AG09319 (cell line): ENCODE measurements at regions not wholly inside any gene's neighbourhood (a gene's known extent, or its start where the extent isn't known, plus 50 kb on each side); places are given as distances from the start of the nearest gene placed in this dataset.

Experiments
- DNase-seq: peaks from one replicate; pipeline ENCODE4 v3.0.0-alpha.2; 2010; ENCODE audit warnings: low read depth; ENCODE audit errors: extremely low read depth
- CTCF ChIP-seq: IDR thresholded peaks from 2 replicates; pipeline ENCODE4 v1.5.1; 2011; ENCODE audit warnings: low read depth, mild to moderate bottlenecking, inconsistent platforms, low read length, moderate library complexity

- no peak for DNase-seq
- no peak for TF ChIP-seq CTCF
Observed at GRCh38 chr5:96147866-96148265, 186.2 kb upstream of the ELL2 start.

- DNase-seq: peak; percentile 54
- no peak for TF ChIP-seq CTCF
Observed at GRCh38 chr5:96146675-96147074, 185.0 kb upstream of the ELL2 start.

GRCh38 chr5:96144289-96144688, 182.6 kb upstream of the ELL2 start:
- no peak for TF ChIP-seq CTCF
- DNase-seq: no peak

- no peak for DNase-seq
- no peak for TF ChIP-seq CTCF
Observed at GRCh38 chr5:96143450-96143849, 181.8 kb upstream of the ELL2 start.

GRCh38 chr5:96142786-96143434, 181.3 kb upstream of the ELL2 start:
- peak; percentile 69 for DNase-seq
- no peak for TF ChIP-seq CTCF

GRCh38 chr5:96142184-96142781, 180.6 kb upstream of the ELL2 start:
- DNase-seq: no peak
- TF ChIP-seq CTCF: no peak

- no peak for TF ChIP-seq CTCF
- no peak for DNase-seq
Observed at GRCh38 chr5:96141749-96142148, 180.1 kb upstream of the ELL2 start.
